Uterus (tissue), 2 donors: ENCODE measurements at regions not wholly inside any gene's neighbourhood (a gene's known extent, or its start where the extent isn't known, plus 50 kb on each side); places are given as distances from the start of the nearest gene placed in this dataset.

Experiments
- POLR2A ChIP-seq, 2 donors: fragments of 450-650 bp; IDR thresholded peaks; one replicate each; pipeline ENCODE4 v1.6.1; 2016; ENCODE audit warnings: antibody characterized with exemption in 2 of 2, mild to moderate bottlenecking in 1 of 2, moderate library complexity in 1 of 2
- TF ChIP-seq, protein P1 (sequence below), 4 experiments: fragments of 200-600 bp in 2 of 4; fragments of 450-650 bp in 2 of 4; sonication (generic) in 2 of 4; IDR thresholded peaks; one replicate each; pipeline ENCODE4 v1.5.1; 2016 to 2019; ENCODE audit warnings: antibody characterized with exemption in 4 of 4, mild to moderate bottlenecking in 2 of 4, moderate library complexity in 1 of 4

- TF ChIP-seq, protein P1, sequence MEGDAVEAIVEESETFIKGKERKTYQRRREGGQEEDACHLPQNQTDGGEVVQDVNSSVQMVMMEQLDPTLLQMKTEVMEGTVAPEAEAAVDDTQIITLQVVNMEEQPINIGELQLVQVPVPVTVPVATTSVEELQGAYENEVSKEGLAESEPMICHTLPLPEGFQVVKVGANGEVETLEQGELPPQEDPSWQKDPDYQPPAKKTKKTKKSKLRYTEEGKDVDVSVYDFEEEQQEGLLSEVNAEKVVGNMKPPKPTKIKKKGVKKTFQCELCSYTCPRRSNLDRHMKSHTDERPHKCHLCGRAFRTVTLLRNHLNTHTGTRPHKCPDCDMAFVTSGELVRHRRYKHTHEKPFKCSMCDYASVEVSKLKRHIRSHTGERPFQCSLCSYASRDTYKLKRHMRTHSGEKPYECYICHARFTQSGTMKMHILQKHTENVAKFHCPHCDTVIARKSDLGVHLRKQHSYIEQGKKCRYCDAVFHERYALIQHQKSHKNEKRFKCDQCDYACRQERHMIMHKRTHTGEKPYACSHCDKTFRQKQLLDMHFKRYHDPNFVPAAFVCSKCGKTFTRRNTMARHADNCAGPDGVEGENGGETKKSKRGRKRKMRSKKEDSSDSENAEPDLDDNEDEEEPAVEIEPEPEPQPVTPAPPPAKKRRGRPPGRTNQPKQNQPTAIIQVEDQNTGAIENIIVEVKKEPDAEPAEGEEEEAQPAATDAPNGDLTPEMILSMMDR (IDR thresholded peaks at IDR 0.05): peak; percentile 7 to 33 (median 20)
- no peak for TF ChIP-seq POLR2A (IDR thresholded peaks at IDR 0.05)
Observed at GRCh38 chr21:35933466-35933865, 126.9 kb downstream of the SETD4 start.
